GM10266 (cell line): ENCODE measurements at regions not wholly inside any gene's neighbourhood (a gene's known extent, or its start where the extent isn't known, plus 50 kb on each side); places are given as distances from the start of the nearest gene placed in this dataset.

Source experiments
- DNase-seq: peaks from one replicate; pipeline ENCODE4 v3.0.0; 2012; ENCODE audit errors: extremely low spot score
- TF ChIP-seq, protein P1 (sequence below): IDR thresholded peaks from 2 replicates; pipeline ENCODE4 v1.5.1; 2012; ENCODE audit warnings: mild to moderate bottlenecking, low read depth; ENCODE audit not compliant: control insufficient read depth, insufficient read depth; ENCODE audit errors: missing control alignments

DNA sequence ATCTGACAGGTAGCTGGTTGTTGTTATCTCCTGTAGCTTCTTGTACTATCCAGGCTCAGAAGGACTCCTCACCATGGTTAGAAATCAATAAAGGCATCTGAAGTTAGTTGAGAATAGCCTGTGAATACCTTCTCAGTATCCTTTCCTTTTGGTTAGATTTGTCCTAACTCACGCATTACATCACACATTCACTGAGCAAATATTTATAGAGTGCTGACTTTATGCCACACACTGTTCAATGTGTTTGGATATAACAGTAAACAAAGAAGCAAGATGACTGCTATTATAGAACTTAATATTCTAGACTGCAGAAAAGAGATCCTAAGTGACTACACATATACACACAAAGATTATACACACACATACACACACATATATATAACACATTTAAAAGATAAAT is 889.9 kb upstream of the CHAC2 start:
- no peak for DNase-seq
- TF ChIP-seq, protein P1, sequence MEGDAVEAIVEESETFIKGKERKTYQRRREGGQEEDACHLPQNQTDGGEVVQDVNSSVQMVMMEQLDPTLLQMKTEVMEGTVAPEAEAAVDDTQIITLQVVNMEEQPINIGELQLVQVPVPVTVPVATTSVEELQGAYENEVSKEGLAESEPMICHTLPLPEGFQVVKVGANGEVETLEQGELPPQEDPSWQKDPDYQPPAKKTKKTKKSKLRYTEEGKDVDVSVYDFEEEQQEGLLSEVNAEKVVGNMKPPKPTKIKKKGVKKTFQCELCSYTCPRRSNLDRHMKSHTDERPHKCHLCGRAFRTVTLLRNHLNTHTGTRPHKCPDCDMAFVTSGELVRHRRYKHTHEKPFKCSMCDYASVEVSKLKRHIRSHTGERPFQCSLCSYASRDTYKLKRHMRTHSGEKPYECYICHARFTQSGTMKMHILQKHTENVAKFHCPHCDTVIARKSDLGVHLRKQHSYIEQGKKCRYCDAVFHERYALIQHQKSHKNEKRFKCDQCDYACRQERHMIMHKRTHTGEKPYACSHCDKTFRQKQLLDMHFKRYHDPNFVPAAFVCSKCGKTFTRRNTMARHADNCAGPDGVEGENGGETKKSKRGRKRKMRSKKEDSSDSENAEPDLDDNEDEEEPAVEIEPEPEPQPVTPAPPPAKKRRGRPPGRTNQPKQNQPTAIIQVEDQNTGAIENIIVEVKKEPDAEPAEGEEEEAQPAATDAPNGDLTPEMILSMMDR = no peak

DNA sequence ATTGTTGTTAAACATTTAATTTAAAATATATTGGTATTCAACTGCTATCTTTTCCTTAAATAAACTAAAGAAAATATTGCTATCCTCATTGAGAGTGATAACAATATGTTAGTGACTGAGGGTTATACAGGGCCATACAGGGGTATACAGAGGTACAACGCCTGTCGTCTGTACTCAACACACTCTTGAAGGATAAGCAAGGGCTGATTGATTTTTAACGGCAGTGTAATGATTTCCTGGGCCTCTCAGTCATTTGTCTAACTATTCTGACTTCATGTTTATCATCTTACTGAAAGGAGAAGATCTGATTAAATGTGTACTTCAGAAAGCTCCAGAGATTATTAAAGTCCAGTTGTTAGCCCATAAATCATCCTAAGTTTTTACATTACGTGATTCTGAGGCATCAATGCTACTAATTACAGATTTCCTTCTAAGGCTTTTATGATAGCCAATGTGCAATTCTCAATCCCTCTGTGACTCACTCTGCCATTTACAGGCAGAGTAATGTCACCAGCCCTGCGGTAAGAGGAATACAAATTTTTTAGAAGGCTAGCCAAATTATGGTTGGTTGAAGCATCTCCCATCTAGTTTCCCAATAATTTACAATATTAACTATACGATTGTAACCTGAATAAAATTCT is 893.0 kb upstream of the CHAC2 start:
- TF ChIP-seq, protein P1 = no peak
- no peak for DNase-seq

DNA sequence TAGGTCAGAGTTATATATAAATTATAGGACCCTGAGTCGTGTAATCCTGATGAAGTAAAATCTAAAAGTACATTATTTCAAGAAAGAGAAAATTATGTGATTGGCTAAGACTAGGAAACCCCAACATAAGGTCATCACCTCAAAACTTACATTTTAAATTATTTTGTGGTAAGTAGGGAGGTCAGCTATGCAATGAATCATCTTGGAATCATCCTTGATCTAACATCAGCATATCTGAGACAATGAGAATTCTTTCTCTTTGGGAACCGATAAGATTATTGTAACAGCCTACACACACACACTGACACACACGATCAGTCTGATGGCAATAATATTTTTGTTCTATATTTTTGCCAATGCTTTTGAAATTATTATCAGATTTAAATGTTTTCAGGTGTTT is 904.8 kb upstream of the CHAC2 start:
- TF ChIP-seq, protein P1 = no peak
- DNase-seq = no peak

DNA sequence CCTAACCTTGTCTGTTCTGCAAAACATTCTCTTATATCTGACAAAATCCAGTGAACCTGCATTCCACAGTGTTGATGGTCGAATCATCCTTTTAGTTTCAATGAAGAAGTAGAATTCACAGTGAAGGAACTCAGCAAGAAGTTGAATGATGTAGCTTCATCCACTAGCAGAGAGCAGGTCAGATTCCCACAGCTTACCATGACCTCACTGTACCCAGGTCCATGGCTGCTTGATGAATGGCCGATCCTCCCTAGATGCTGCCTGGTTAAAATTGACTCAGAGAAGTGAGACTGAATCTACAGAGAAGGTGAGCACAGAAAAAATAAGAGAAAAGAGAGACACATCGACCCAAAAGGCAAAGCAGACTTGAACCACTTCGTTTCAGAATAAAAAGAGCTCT is 906.0 kb upstream of the CHAC2 start:
- TF ChIP-seq, protein P1 = no peak
- no peak for DNase-seq

DNA sequence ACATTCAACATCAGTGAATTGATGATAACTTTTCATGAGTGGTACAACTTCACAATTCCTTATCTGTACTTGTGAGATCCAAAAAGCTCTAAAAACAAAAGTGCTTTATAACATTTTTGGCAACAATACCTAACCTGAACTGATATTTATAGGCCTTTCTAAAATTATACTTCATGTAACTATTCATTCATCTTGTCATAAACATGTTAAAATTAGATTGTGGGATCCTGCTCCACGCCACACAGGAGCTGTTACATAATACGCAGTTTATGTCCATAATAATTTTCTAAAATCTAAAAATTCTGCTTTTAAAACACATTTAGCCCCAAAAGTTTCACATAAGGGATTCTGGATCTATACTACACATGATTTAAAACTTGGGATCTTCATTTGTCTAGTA is 908.5 kb upstream of the CHAC2 start:
- TF ChIP-seq, protein P1 = no peak
- DNase-seq = no peak

DNA sequence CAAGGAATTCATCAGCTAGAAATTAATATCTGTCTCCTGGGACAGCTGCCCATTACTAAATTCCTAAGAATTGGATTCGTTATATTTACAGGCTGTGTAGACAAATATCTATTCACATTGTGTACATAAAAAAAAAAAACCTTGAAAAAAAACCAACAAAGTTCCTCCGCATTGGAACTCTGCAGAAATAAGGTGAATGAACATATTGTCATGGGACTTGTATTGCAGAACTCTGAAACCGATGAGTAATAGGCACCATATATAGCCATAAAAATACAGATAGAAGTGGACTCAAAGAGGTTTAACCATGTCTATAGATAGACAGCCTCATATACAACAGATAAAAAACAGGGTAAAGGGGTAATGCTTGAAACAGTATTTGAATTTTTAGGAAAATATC is 909.9 kb upstream of the CHAC2 start:
- TF ChIP-seq, protein P1 = no peak
- no peak for DNase-seq

DNA sequence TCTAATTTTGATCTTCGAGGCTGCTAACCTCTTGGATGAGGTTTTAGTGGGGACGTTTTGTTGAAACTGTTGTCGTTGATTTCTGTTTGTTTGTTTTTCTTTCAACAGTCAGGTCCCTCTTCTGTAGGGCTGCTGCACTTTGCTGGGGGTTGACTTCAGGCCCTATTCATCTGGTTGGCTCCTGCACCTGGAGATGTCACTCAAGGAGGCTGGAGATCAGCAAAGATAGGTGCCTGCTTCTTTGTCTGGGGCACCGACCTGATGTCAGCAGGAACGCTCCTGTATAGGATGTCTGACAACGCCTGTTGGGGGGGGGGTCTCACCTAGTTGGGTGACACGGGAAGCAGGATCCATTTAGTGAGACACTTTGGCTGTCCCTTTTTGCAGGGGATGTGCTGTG is 915.6 kb upstream of the CHAC2 start:
- TF ChIP-seq, protein P1 = no peak
- no peak for DNase-seq
